ENCODE measurements at regions not wholly inside any gene's neighbourhood (a gene's known extent, or its start where the extent isn't known, plus 50 kb on each side); places are given as distances from the start of the nearest gene placed in this dataset.

DNA sequence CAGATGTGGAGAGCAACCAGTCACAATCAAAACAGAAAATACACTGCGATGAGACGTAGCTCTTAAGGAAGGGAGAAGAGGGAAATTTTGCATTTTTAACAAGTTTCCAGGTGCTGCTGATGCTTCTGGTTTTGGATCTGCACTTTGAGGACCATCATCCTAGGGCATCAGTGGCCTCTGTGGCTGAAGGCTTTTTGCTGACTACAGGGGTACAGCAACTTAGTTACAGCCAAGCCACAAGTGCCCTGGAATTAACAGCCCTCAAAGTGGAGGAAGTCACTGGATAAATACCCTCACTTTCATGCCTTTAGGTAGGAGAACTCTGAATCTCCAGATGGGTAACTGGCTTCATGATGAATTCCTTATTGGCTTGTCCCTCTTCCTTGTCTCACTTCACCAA lies 700.9 kb downstream of the TMEM182 start:
- no peaks in the 10 kb centered on the region for H3K9me2 ChIP-seq (replicated peaks; ENCODE audit: low read depth, low read length)
- H4K20me1 ChIP-seq (ENCODE audit: insufficient read depth, low read length, poor library complexity, severe bottlenecking): no peaks in the 10 kb centered on the region
- H3K79me2 ChIP-seq (ENCODE audit: insufficient read depth, low read length): no peaks in the 10 kb centered on the region
- TF ChIP-seq, protein P1, sequence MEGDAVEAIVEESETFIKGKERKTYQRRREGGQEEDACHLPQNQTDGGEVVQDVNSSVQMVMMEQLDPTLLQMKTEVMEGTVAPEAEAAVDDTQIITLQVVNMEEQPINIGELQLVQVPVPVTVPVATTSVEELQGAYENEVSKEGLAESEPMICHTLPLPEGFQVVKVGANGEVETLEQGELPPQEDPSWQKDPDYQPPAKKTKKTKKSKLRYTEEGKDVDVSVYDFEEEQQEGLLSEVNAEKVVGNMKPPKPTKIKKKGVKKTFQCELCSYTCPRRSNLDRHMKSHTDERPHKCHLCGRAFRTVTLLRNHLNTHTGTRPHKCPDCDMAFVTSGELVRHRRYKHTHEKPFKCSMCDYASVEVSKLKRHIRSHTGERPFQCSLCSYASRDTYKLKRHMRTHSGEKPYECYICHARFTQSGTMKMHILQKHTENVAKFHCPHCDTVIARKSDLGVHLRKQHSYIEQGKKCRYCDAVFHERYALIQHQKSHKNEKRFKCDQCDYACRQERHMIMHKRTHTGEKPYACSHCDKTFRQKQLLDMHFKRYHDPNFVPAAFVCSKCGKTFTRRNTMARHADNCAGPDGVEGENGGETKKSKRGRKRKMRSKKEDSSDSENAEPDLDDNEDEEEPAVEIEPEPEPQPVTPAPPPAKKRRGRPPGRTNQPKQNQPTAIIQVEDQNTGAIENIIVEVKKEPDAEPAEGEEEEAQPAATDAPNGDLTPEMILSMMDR (conservative IDR thresholded peaks at IDR 0.05; ENCODE audit: low read length): no peak
- TF ChIP-seq EZH2phosphoT487 (IDR thresholded peaks at IDR 0.05; ENCODE audit: borderline replicate concordance): no peak
- no peaks in the 10 kb centered on the region for H3K4me1 ChIP-seq (ENCODE audit: insufficient read depth, low read length, poor library complexity, severe bottlenecking)
- no peak overlapping the region for H3K4me3 ChIP-seq (ENCODE audit: low read length, poor library complexity, severe bottlenecking)
- H3F3A ChIP-seq (ENCODE audit: low read depth): no peaks in the 10 kb centered on the region
- H2AFZ ChIP-seq (ENCODE audit: low read length): no peak overlapping the region
- no peaks in the 10 kb centered on the region for H3K9me3 ChIP-seq (ENCODE audit: insufficient read depth, low read depth, low read length)
- H3K36me3 ChIP-seq (ENCODE audit: insufficient read depth, low read length): no peaks in the 10 kb centered on the region
- no peak overlapping the region for H3K4me2 ChIP-seq (ENCODE audit: low read depth, low read length, poor library complexity, severe bottlenecking)
- H3K27me3 ChIP-seq (ENCODE audit: insufficient read depth, low read length, poor library complexity, severe bottlenecking): no peaks in the 10 kb centered on the region
- H3K9ac ChIP-seq (ENCODE audit: low read depth, low read length, poor library complexity, severe bottlenecking): no peak overlapping the region

DNA sequence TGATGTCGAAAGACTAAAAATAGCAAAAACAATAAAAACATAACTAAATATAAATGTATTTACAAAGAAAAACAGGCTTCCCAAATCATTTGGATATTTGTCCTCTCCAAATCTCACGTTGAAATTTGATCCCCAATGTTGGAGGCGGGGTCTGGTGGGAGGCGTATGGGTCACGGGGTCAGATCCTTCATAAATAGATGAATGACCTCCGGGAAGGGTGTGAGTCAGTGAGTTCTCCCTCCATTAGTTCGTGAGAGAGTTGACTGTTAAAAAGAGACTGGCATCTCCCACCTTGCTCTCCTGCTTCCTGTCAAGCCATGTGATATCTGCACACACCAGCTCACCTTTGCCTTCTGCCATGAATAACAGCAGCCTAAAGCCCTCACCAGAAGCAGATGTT lies 703.0 kb downstream of the TMEM182 start:
- Histone ChIP-seq H3K4me2 (ENCODE audit: low read depth, low read length, poor library complexity, severe bottlenecking) (no peak overlapping the region), H3K36me3 (ENCODE audit: insufficient read depth, low read length) (no peaks in the 10 kb centered on the region), H3K9me3 (ENCODE audit: insufficient read depth, low read depth, low read length) (no peaks in the 10 kb centered on the region), H2AFZ (ENCODE audit: low read length) (no peak overlapping the region), H3K79me2 (ENCODE audit: insufficient read depth, low read length) (no peaks in the 10 kb centered on the region), H3F3A (ENCODE audit: low read depth) (no peaks in the 10 kb centered on the region), H3K9ac (ENCODE audit: low read depth, low read length, poor library complexity, severe bottlenecking) (no peak overlapping the region), H3K4me3 (ENCODE audit: low read length, poor library complexity, severe bottlenecking) (no peak overlapping the region), H3K27me3 (ENCODE audit: insufficient read depth, low read length, poor library complexity, severe bottlenecking) (no peaks in the 10 kb centered on the region), H3K9me2 (replicated peaks; ENCODE audit: low read depth, low read length) (no peaks in the 10 kb centered on the region), H3K4me1 (ENCODE audit: insufficient read depth, low read length, poor library complexity, severe bottlenecking) (no peaks in the 10 kb centered on the region), H4K20me1 (ENCODE audit: insufficient read depth, low read length, poor library complexity, severe bottlenecking) (no peaks in the 10 kb centered on the region)
- TF ChIP-seq, protein P1 (conservative IDR thresholded peaks at IDR 0.05; ENCODE audit: low read length): no peak
- no peak for TF ChIP-seq EZH2phosphoT487 (IDR thresholded peaks at IDR 0.05; ENCODE audit: borderline replicate concordance)

DNA sequence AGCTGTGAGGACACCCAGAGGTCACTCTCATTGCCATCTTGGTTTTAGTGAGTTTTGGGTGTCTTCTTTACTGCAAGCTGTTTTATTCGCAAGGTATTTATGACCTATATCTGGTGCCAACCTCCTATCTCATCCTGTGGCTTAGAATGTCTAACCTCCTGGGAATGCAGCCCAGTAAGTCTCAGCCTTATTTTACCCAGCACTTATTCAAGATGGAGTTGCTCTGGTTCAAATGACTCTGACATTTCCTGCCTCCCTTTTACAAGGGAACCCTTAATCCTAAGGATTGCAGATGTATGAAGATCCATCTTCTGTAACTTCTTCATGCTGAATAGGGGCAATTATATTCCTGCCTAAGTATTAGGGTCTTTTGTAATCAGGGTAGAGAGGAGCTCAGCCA lies 708.0 kb downstream of the TMEM182 start:
- H3K36me3 ChIP-seq (ENCODE audit: insufficient read depth, low read length): no peaks in the 10 kb centered on the region
- no peak for TF ChIP-seq EZH2phosphoT487 (IDR thresholded peaks at IDR 0.05; ENCODE audit: borderline replicate concordance)
- TF ChIP-seq, protein P1 (conservative IDR thresholded peaks at IDR 0.05; ENCODE audit: low read length): no peak
- H3K27me3 ChIP-seq (ENCODE audit: insufficient read depth, low read length, poor library complexity, severe bottlenecking): no peaks in the 10 kb centered on the region
- no peaks in the 10 kb centered on the region for H4K20me1 ChIP-seq (ENCODE audit: insufficient read depth, low read length, poor library complexity, severe bottlenecking)
- H3K79me2 ChIP-seq (ENCODE audit: insufficient read depth, low read length): no peaks in the 10 kb centered on the region
- no peaks in the 10 kb centered on the region for H3K4me1 ChIP-seq (ENCODE audit: insufficient read depth, low read length, poor library complexity, severe bottlenecking)
- no peak overlapping the region for H3K4me3 ChIP-seq (ENCODE audit: low read length, poor library complexity, severe bottlenecking)
- no peak overlapping the region for H3K9ac ChIP-seq (ENCODE audit: low read depth, low read length, poor library complexity, severe bottlenecking)
- no peak overlapping the region for H3K4me2 ChIP-seq (ENCODE audit: low read depth, low read length, poor library complexity, severe bottlenecking)
- H3F3A ChIP-seq (ENCODE audit: low read depth): no peaks in the 10 kb centered on the region
- no peaks in the 10 kb centered on the region for H3K9me2 ChIP-seq (replicated peaks; ENCODE audit: low read depth, low read length)
- no peaks in the 10 kb centered on the region for H3K9me3 ChIP-seq (ENCODE audit: insufficient read depth, low read depth, low read length)
- H2AFZ ChIP-seq (ENCODE audit: low read length): no peak overlapping the region
